ENCODE measurements at regions not wholly inside any gene's neighbourhood (a gene's known extent, or its start where the extent isn't known, plus 50 kb on each side); places are given as distances from the start of the nearest gene placed in this dataset.

GRCh38 chr14:53764846-53765245 lies 191.8 kb downstream of the BMP4 start:
- Histone ChIP-seq H3K36me3 (no peaks in the 10 kb centered on the region), H3K4me1 (ENCODE audit: control insufficient read depth in 1 of 2, low read depth in 2 of 2) (no peaks in the 10 kb centered on the region), H3K27me3 (replicated peaks; ENCODE audit: insufficient read depth) (no peaks in the 10 kb centered on the region), H3K9me3 (no peaks in the 10 kb centered on the region), H3K27ac (no peak overlapping the region), H3K4me3 (no peak overlapping the region)
- TF ChIP-seq, protein P1, sequence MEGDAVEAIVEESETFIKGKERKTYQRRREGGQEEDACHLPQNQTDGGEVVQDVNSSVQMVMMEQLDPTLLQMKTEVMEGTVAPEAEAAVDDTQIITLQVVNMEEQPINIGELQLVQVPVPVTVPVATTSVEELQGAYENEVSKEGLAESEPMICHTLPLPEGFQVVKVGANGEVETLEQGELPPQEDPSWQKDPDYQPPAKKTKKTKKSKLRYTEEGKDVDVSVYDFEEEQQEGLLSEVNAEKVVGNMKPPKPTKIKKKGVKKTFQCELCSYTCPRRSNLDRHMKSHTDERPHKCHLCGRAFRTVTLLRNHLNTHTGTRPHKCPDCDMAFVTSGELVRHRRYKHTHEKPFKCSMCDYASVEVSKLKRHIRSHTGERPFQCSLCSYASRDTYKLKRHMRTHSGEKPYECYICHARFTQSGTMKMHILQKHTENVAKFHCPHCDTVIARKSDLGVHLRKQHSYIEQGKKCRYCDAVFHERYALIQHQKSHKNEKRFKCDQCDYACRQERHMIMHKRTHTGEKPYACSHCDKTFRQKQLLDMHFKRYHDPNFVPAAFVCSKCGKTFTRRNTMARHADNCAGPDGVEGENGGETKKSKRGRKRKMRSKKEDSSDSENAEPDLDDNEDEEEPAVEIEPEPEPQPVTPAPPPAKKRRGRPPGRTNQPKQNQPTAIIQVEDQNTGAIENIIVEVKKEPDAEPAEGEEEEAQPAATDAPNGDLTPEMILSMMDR (IDR thresholded peaks at IDR 0.05): no peak
- no peak for DNase-seq (ENCODE audit: low spot score)
- ATAC-seq (ENCODE audit: insufficient number of reproducible peaks, low FRiP score, low read depth): no peak

DNA sequence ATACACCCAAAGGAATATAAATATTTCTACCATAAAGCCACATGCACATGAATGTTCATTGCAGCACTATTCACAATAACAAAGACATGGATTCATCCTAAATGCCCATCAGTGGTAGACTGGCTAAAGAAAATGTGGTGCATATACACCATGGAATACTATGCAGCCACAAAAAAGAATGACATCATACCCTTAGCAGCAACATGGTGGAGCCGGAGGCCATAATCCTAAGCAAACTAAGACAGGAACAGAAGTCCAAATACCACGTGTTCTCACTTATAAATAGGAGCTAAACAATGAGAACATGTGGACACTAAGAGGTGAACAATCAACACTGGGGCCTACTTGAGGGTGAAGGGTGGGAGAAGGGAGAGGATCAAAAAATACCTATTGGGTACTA lies 198.5 kb downstream of the BMP4 start:
- H3K36me3 ChIP-seq: no peaks in the 10 kb centered on the region

DNA sequence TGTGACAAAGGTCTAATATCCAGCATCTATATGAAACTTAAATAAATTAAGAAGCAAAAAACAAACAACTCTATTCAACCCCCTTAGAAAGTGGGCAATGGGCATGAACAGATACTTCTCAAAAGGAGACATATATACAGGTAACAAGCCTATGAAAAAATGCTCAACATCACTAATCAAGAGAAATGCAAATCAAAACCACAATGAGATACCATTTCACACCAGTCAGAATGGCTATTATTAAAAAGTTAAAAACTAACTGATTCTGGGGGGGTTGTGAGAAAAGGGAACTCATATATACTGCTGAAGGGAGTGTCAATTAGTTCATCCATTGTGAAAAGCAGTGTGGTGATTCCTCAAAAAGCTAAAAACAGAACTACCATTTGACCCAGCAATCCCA lies 198.9 kb downstream of the BMP4 start:
- H3K4me3 ChIP-seq: no peak overlapping the region
- TF ChIP-seq, protein P1 (IDR thresholded peaks at IDR 0.05): no peak

More for the DNA sequence above, 198.5 kb downstream of the BMP4 start:
- Histone ChIP-seq H3K9me3 (no peaks in the 10 kb centered on the region), H3K4me3 (no peak overlapping the region), H3K27ac (no peak overlapping the region), H3K27me3 (replicated peaks; ENCODE audit: insufficient read depth) (no peaks in the 10 kb centered on the region), H3K4me1 (ENCODE audit: control insufficient read depth in 1 of 2, low read depth in 2 of 2) (no peaks in the 10 kb centered on the region)
- ATAC-seq (ENCODE audit: insufficient number of reproducible peaks, low FRiP score, low read depth) (no peak), DNase-seq (ENCODE audit: low spot score) (no peak)
- TF ChIP-seq, protein P1 (IDR thresholded peaks at IDR 0.05): no peak

DNA sequence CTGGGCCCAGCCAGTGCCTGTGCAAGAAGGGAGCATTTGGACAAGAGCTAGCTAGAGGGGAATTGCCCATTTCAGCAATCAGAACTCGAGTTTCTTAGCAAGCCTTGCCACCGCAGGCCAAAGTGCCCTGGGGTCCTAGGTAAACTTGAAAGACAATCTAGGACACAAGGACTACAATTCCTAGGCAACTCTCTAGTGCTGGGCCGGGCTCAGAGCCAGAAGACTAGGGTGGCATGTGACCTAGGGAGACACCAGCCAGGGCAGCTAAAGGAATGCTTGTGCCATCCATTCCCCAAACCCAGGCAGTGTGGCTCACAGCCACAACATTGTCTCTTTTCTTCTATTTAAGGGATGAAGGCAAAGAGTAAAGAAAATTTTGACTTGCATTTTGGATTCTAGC lies 205.0 kb downstream of the BMP4 start:
- no peak for ATAC-seq (ENCODE audit: insufficient number of reproducible peaks, low FRiP score, low read depth)
- H3K27me3 ChIP-seq (replicated peaks; ENCODE audit: insufficient read depth): no peaks in the 10 kb centered on the region
- H3K36me3 ChIP-seq: no peaks in the 10 kb centered on the region
- H3K9me3 ChIP-seq: no peaks in the 10 kb centered on the region
- TF ChIP-seq, protein P1 (IDR thresholded peaks at IDR 0.05): no peak
- H3K4me1 ChIP-seq (ENCODE audit: control insufficient read depth in 1 of 2, low read depth in 2 of 2): no peaks in the 10 kb centered on the region
- no peak overlapping the region for H3K4me3 ChIP-seq
- DNase-seq (ENCODE audit: low spot score): no peak
- H3K27ac ChIP-seq: no peak overlapping the region

More for the DNA sequence above, 198.9 kb downstream of the BMP4 start:
- DNase-seq (ENCODE audit: low spot score) (no peak), ATAC-seq (ENCODE audit: insufficient number of reproducible peaks, low FRiP score, low read depth) (no peak)
- Histone ChIP-seq H3K9me3 (no peaks in the 10 kb centered on the region), H3K36me3 (no peaks in the 10 kb centered on the region), H3K27me3 (replicated peaks; ENCODE audit: insufficient read depth) (no peaks in the 10 kb centered on the region), H3K27ac (no peak overlapping the region), H3K4me1 (ENCODE audit: control insufficient read depth in 1 of 2, low read depth in 2 of 2) (no peaks in the 10 kb centered on the region)

DNA sequence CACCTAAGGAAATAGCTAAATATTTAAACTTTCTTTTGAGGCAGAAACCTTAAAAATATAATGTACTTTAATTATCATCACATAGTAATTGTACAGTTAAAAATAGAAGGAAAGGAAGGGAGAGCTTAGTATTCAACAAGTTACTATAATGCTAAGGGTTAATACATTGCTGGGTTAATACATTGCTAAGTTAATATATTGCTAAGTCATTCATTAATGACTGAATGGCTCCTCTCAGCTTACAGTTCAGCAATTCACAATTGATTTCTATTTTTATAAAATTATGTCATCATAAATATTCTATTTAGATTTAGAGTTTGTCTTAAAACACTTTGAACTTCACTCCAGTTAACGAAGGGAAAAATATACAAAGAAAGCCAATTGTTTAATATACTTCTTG lies 207.9 kb downstream of the BMP4 start:
- Histone ChIP-seq H3K9me3 (no peaks in the 10 kb centered on the region), H3K27ac (no peak overlapping the region), H3K4me1 (ENCODE audit: control insufficient read depth in 1 of 2, low read depth in 2 of 2) (no peaks in the 10 kb centered on the region), H3K36me3 (no peaks in the 10 kb centered on the region), H3K27me3 (replicated peaks; ENCODE audit: insufficient read depth) (no peaks in the 10 kb centered on the region), H3K4me3 (no peak overlapping the region)
- no peak for DNase-seq (ENCODE audit: low spot score)
- TF ChIP-seq, protein P1 (IDR thresholded peaks at IDR 0.05): no peak
- no peak for ATAC-seq (ENCODE audit: insufficient number of reproducible peaks, low FRiP score, low read depth)
